Activated naive CD8-positive, alpha-beta T cell treated with anti-CD3 and anti-CD28 coated beads for 36 hours (primary cell): ENCODE measurements at regions not wholly inside any gene's neighbourhood (a gene's known extent, or its start where the extent isn't known, plus 50 kb on each side); places are given as distances from the start of the nearest gene placed in this dataset.
A peak's percentile ranks its signal among the peaks of the same experiment; 100 is the strongest.

Experiments used
- DNase-seq: peaks from one replicate; pipeline ENCODE4 v3.0.0; 2021
- H3K27ac Mint-ChIP-seq: one replicate; pipeline ENCODE4 v1.8.0; 2022; ENCODE audit warnings: mild to moderate bottlenecking, moderate library complexity, mixed read lengths
- H3K27me3 Mint-ChIP-seq: one replicate; pipeline ENCODE4 v1.8.0; 2022; ENCODE audit warnings: mild to moderate bottlenecking, mixed read lengths
- H3K36me3 Mint-ChIP-seq: one replicate; pipeline ENCODE4 v1.8.0; 2021; ENCODE audit warnings: mild to moderate bottlenecking, mixed read lengths
- H3K4me1 Mint-ChIP-seq: one replicate; pipeline ENCODE4 v1.8.0; 2021; ENCODE audit warnings: mixed read lengths
- H3K4me3 Mint-ChIP-seq: one replicate; pipeline ENCODE4 v1.8.0; 2022; ENCODE audit warnings: mild to moderate bottlenecking, moderate library complexity, mixed read lengths
- H3K9me3 Mint-ChIP-seq: one replicate; pipeline ENCODE4 v1.8.0; 2022; ENCODE audit warnings: mixed read lengths

DNA sequence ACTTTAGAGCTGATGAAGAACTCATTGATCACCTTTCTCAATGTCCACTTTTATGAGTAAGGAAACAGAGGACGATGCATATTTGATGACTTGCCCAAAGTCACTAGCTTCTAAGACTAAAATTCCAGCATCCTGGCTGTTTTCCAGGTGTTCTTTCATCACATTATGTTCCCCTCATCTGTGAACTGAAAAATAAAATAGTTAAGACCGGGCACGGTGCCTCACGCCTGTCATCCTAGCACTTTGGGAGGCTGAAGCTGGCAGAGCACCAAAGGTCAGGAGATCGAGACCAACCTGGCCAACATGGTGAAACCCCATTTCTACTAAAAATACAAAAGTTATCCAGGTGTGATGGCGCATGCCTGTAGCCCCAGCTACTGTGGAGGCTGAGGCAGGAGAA lies 297.5 kb downstream of the DUSP10 start:
- no peaks in the 10 kb centered on the region for H3K36me3 Mint-ChIP-seq
- no peak overlapping the region for H3K27ac Mint-ChIP-seq
- DNase-seq = no peak
- H3K4me3 Mint-ChIP-seq = no peak overlapping the region
- H3K27me3 Mint-ChIP-seq = peaks cover 27% of the 10 kb centered on the region
- H3K9me3 Mint-ChIP-seq = no peaks in the 10 kb centered on the region
- peaks cover 20% of the 10 kb centered on the region for H3K4me1 Mint-ChIP-seq

GRCh38 chr1:221448585-221449175 lies 293.2 kb downstream of the DUSP10 start:
- Mint-ChIP-seq H3K4me3 (no peak overlapping the region), H3K9me3 (peaks cover 2% of the 10 kb centered on the region), H3K27me3 (peaks cover 31% of the 10 kb centered on the region), H3K4me1 (peaks cover 15% of the 10 kb centered on the region), H3K36me3 (no peaks in the 10 kb centered on the region), H3K27ac (no peak overlapping the region)
- no peak for DNase-seq

GRCh38 chr1:221449194-221449593 lies 292.7 kb downstream of the DUSP10 start:
- peaks cover 15% of the 10 kb centered on the region for H3K4me1 Mint-ChIP-seq
- H3K9me3 Mint-ChIP-seq = peaks cover 2% of the 10 kb centered on the region
- peak overlapping the region; percentile 72 for H3K27ac Mint-ChIP-seq
- H3K4me3 Mint-ChIP-seq = no peak overlapping the region
- no peak for DNase-seq
- H3K27me3 Mint-ChIP-seq = peaks cover 27% of the 10 kb centered on the region
- H3K36me3 Mint-ChIP-seq = no peaks in the 10 kb centered on the region

GRCh38 chr1:221449801-221450470 lies 292.0 kb downstream of the DUSP10 start:
- DNase-seq = no peak
- peaks cover 23% of the 10 kb centered on the region for H3K27me3 Mint-ChIP-seq
- no peaks in the 10 kb centered on the region for H3K36me3 Mint-ChIP-seq
- peaks cover 15% of the 10 kb centered on the region for H3K4me1 Mint-ChIP-seq
- H3K27ac Mint-ChIP-seq = peak overlapping the region; percentile 72
- peak overlapping the region; percentile 34 for H3K4me3 Mint-ChIP-seq
- H3K9me3 Mint-ChIP-seq = peaks cover 2% of the 10 kb centered on the region

DNA sequence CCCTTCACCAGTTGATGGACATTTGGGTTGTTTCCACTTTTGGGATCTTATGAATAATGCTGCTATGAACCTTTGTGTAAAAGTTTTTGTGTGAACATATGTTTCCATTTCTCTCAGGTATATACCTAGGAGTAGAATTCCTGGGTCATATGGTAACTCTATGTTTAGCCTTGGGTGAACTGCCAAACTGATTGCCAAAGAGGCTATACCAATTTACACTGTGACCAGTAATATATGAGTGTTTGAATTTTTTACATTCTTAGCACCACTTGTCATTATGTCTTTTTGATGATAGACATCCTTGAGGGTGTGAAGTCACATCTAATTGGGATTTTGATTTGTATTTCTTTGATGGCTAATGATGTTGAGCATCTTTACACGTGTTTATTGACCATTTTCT lies 290.1 kb downstream of the DUSP10 start:
- Mint-ChIP-seq H3K4me3 (no peak overlapping the region), H3K36me3 (no peaks in the 10 kb centered on the region), H3K27me3 (peaks cover 23% of the 10 kb centered on the region), H3K9me3 (peaks cover 2% of the 10 kb centered on the region), H3K27ac (no peak overlapping the region), H3K4me1 (peaks cover 15% of the 10 kb centered on the region)
- no peak for DNase-seq

- H3K4me3 Mint-ChIP-seq = no peak overlapping the region
- H3K36me3 Mint-ChIP-seq = no peaks in the 10 kb centered on the region
- H3K4me1 Mint-ChIP-seq = peaks cover 15% of the 10 kb centered on the region
- peaks cover 30% of the 10 kb centered on the region for H3K27me3 Mint-ChIP-seq
- no peak overlapping the region for H3K27ac Mint-ChIP-seq
- H3K9me3 Mint-ChIP-seq = peaks cover 2% of the 10 kb centered on the region
- DNase-seq = no peak
Observed at GRCh38 chr1:221454096-221454495, 287.8 kb downstream of the DUSP10 start.

DNA sequence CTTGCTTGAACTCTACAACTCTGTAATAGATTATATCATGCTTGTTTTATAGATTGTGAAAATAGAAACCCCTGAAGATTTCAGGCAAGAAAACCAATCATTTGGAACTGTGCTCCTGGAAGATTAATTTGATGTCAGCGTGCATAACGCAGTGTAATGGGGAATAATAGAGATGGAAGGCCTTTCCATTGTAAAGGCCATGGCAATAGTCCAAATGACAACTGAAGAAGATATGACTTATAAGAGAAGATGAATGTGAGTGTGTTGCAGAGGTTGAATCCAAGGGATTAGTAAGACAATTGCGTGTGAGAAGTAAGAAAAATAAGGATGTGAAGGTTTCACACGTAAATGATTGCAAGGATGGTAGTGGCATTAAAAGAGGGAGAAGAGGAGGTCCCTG lies 285.0 kb downstream of the DUSP10 start:
- Mint-ChIP-seq H3K27ac (no peak overlapping the region), H3K4me3 (no peak overlapping the region), H3K9me3 (no peaks in the 10 kb centered on the region), H3K27me3 (peaks cover 27% of the 10 kb centered on the region), H3K36me3 (no peaks in the 10 kb centered on the region), H3K4me1 (no peaks in the 10 kb centered on the region)
- DNase-seq = no peak

GRCh38 chr1:221457685-221458446 lies 284.0 kb downstream of the DUSP10 start:
- Mint-ChIP-seq H3K36me3 (no peaks in the 10 kb centered on the region), H3K4me1 (no peaks in the 10 kb centered on the region), H3K9me3 (no peaks in the 10 kb centered on the region), H3K4me3 (no peak overlapping the region), H3K27me3 (peaks cover 21% of the 10 kb centered on the region), H3K27ac (no peak overlapping the region)
- DNase-seq = no peak

GRCh38 chr1:221458447-221459156 lies 283.3 kb downstream of the DUSP10 start:
- Mint-ChIP-seq H3K27me3 (peaks cover 13% of the 10 kb centered on the region), H3K4me1 (no peaks in the 10 kb centered on the region), H3K4me3 (no peak overlapping the region), H3K27ac (no peak overlapping the region), H3K36me3 (no peaks in the 10 kb centered on the region), H3K9me3 (no peaks in the 10 kb centered on the region)
- no peak for DNase-seq

DNA sequence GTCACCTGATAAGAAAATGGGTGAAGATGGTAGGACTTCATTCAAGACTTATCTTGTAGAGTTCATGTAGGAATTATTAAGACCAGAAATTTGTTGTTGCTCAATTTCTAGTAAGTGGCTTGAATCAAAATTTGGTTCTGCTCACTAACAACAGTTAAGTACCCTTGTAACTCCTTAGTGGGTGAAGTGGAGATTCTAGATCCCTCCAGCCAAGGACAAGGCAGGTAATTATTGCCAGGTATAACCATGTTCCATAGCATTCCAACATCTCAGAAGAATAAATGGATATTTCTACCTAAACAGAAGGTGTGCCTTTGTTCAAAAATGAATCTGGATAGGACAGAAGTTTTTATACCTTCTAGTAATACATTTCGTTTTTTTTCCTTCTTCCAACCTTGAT lies 282.3 kb downstream of the DUSP10 start:
- H3K27me3 Mint-ChIP-seq = peaks cover 13% of the 10 kb centered on the region
- no peaks in the 10 kb centered on the region for H3K9me3 Mint-ChIP-seq
- no peak overlapping the region for H3K27ac Mint-ChIP-seq
- DNase-seq = no peak
- no peaks in the 10 kb centered on the region for H3K36me3 Mint-ChIP-seq
- H3K4me3 Mint-ChIP-seq = no peak overlapping the region
- no peaks in the 10 kb centered on the region for H3K4me1 Mint-ChIP-seq

GRCh38 chr1:221462345-221462744 lies 279.5 kb downstream of the DUSP10 start:
- no peak for DNase-seq
- Mint-ChIP-seq H3K4me3 (no peak overlapping the region), H3K4me1 (no peaks in the 10 kb centered on the region), H3K36me3 (no peaks in the 10 kb centered on the region), H3K27ac (no peak overlapping the region), H3K27me3 (peaks cover 17% of the 10 kb centered on the region), H3K9me3 (no peaks in the 10 kb centered on the region)

DNA sequence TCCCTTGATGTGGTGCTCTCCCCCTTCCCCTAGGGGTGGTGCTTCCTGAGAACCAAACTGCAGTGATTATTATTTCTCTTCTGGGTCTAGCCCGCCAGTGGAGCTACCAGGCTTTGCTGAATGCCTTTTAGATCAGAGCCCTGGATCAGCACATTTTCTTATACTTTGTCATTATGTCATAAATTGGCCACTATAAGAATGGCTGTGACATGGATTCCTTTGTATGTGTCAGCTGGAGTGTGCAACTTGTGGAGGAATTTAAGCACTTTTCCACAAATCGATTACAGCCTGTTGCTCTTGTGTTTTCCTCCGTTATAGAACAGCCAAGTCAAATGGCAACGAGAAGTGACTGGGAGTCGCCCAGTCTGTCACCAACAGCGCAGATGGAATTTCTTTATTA lies 273.3 kb downstream of the DUSP10 start:
- Mint-ChIP-seq H3K27me3 (peaks cover 29% of the 10 kb centered on the region), H3K4me3 (no peak overlapping the region), H3K9me3 (no peaks in the 10 kb centered on the region), H3K27ac (no peak overlapping the region), H3K36me3 (no peaks in the 10 kb centered on the region), H3K4me1 (no peaks in the 10 kb centered on the region)
- DNase-seq = no peak

DNA sequence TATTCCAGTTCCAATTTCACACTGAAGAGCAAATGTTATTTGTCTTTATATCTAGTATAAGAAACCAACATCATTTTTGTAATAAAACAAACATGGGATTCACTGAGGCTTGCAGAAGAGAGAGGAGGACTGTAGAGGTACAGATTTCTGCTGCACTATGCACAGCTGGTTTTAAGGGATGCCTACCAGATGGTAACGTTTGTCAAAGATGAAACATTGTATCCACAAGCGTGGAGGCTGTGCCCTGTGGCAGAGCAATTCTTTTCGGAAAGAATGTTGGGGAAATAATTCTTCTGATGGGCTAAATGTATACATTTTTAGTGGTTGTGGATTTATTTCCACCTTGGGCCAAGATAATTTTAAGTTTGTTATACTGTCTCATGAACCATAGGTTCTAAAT lies 272.4 kb downstream of the DUSP10 start:
- Mint-ChIP-seq H3K4me1 (no peaks in the 10 kb centered on the region), H3K27me3 (peaks cover 29% of the 10 kb centered on the region), H3K9me3 (no peaks in the 10 kb centered on the region), H3K36me3 (no peaks in the 10 kb centered on the region), H3K27ac (no peak overlapping the region), H3K4me3 (no peak overlapping the region)
- DNase-seq = no peak

- DNase-seq = no peak
- Mint-ChIP-seq H3K4me3 (no peak overlapping the region), H3K27ac (no peak overlapping the region), H3K4me1 (no peaks in the 10 kb centered on the region), H3K9me3 (no peaks in the 10 kb centered on the region), H3K36me3 (no peaks in the 10 kb centered on the region), H3K27me3 (peaks cover 29% of the 10 kb centered on the region)
Observed at GRCh38 chr1:221470000-221470698, 271.7 kb downstream of the DUSP10 start.

- Mint-ChIP-seq H3K4me3 (no peak overlapping the region), H3K9me3 (no peaks in the 10 kb centered on the region), H3K27ac (no peak overlapping the region), H3K27me3 (peaks cover 20% of the 10 kb centered on the region), H3K36me3 (no peaks in the 10 kb centered on the region), H3K4me1 (peaks cover 3% of the 10 kb centered on the region)
- DNase-seq = no peak
Observed at GRCh38 chr1:221473411-221473810, 268.5 kb downstream of the DUSP10 start.
